Glutamatergic neuron (in vitro differentiated cells): ENCODE measurements at regions not wholly inside any gene's neighbourhood (a gene's known extent, or its start where the extent isn't known, plus 50 kb on each side); places are given as distances from the start of the nearest gene placed in this dataset.

Experiments used
- DNase-seq: peaks from one replicate; pipeline ENCODE4 v3.0.0; 2022
- H3K27ac Mint-ChIP-seq: one replicate; pipeline ENCODE4 v1.8.0; 2020; ENCODE audit warnings: mild to moderate bottlenecking, mixed read lengths, inconsistent platforms; ENCODE audit not compliant: unreplicated experiment
- H3K27me3 Mint-ChIP-seq: one replicate; pipeline ENCODE4 v1.8.0; 2020; ENCODE audit warnings: mild to moderate bottlenecking, moderate library complexity, mixed read lengths, inconsistent platforms; ENCODE audit not compliant: unreplicated experiment
- H3K36me3 Mint-ChIP-seq: one replicate; pipeline ENCODE4 v1.8.0; 2020; ENCODE audit warnings: mild to moderate bottlenecking, mixed read lengths, inconsistent platforms; ENCODE audit not compliant: unreplicated experiment
- H3K4me1 Mint-ChIP-seq: one replicate; pipeline ENCODE4 v1.8.0; 2020; ENCODE audit warnings: mild to moderate bottlenecking, low read depth, mixed read lengths, inconsistent platforms; ENCODE audit not compliant: unreplicated experiment
- H3K4me3 Mint-ChIP-seq: one replicate; pipeline ENCODE4 v1.8.0; 2020; ENCODE audit warnings: mild to moderate bottlenecking, mixed read lengths, inconsistent platforms; ENCODE audit not compliant: unreplicated experiment
- H3K9me3 Mint-ChIP-seq: one replicate; pipeline ENCODE4 v1.8.0; 2020; ENCODE audit warnings: mild to moderate bottlenecking, moderate library complexity, mixed read lengths, inconsistent platforms; ENCODE audit not compliant: unreplicated experiment
- CTCF ChIP-seq: fragments of 200-600 bp; sonication (generic); IDR thresholded peaks from one replicate; pipeline ENCODE4 v1.5.0; 2021; ENCODE audit not compliant: partially characterized antibody, unreplicated experiment

- no peak overlapping the region for H3K27ac Mint-ChIP-seq
- no peak for TF ChIP-seq CTCF
These were observed 922.9 kb downstream of the SI start for GRCh38 chr3:164155400-164155799.

DNA sequence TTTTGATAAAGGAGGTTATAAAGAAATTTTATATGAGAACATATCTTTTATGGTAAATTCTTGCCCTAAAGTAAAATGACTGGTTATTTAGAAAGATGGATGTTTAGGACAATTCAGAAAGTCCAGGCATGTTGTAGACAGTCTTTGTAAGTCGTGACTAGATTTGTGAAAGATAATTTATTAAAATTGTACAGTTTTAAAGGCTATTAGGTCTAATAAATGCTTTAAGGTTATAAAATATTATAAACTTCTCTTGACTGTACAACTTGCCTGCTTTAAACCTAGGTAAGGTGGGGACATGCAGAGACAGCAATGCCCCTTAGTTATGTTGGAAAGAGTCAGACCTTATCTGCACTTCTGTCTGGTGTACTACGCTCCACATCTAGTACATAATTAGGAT, 933.5 kb downstream of the SI start:
- Mint-ChIP-seq H3K9me3 (peaks cover 1% of the 10 kb centered on the region), H3K27me3 (no peaks in the 10 kb centered on the region), H3K36me3 (peaks cover 11% of the 10 kb centered on the region), H3K4me1 (no peaks in the 10 kb centered on the region), H3K27ac (no peak overlapping the region), H3K4me3 (no peak overlapping the region)
- no peak for DNase-seq
- TF ChIP-seq CTCF: no peak

More at GRCh38 chr3:164155400-164155799, 922.9 kb downstream of the SI start:
- Mint-ChIP-seq H3K27me3 (no peaks in the 10 kb centered on the region), H3K36me3 (no peaks in the 10 kb centered on the region), H3K9me3 (no peaks in the 10 kb centered on the region), H3K4me3 (no peak overlapping the region), H3K4me1 (peaks cover 2% of the 10 kb centered on the region)
- no peak for DNase-seq

GRCh38 chr3:164132878-164133277, 945.4 kb downstream of the SI start:
- peaks cover 2% of the 10 kb centered on the region for H3K9me3 Mint-ChIP-seq
- H3K27ac Mint-ChIP-seq: no peak overlapping the region
- no peaks in the 10 kb centered on the region for H3K36me3 Mint-ChIP-seq
- H3K4me1 Mint-ChIP-seq: no peaks in the 10 kb centered on the region
- no peak for TF ChIP-seq CTCF
- H3K4me3 Mint-ChIP-seq: no peak overlapping the region
- no peak for DNase-seq
- no peaks in the 10 kb centered on the region for H3K27me3 Mint-ChIP-seq

DNA sequence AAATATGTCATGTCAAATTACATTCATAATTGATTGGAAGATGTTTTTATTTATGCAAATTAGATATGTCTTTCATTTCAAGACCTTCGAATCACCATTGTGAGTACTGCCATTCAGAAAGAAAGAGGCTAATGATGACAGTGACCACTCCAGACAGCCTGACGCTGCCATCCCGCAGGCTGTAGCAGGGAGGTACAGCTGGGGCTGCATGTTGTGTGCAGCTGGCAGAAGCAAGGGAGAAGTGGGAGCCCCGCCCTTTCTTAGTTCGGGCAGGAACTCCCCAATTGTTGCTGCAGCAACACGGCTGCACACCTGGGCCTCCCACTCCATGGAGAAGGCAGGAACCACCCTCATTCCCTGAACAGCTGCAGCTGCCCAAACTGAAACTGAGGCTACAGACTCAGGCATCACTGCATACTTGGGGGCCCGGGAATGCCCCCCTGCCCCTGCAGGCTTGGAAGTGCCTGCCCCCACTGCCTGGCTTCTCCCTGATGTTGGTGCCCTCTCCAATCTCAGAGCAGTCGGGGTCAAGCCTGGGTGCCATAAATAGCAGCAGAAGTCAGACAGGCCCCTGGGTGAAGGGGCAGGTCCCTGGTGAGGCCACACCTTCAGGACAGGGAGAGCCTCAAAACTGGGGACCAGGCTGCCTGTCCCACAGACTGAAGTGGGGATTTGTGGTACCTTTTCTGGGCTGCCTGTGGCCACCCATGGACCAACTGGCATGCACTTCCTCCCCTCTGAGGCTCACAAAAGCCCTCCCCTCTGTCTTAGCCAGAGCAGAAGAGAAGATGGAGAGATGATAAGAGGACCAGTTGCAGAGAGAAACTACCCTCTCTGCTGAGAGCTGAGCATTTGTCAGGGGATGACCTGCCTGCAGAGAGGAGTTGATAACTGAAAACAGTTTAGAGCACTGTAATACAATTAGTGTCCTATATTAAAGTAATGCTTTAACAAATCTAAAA, 964.6 kb downstream of the SI start:
- H3K27ac Mint-ChIP-seq: no peak overlapping the region
- H3K9me3 Mint-ChIP-seq: no peaks in the 10 kb centered on the region
- DNase-seq: no peak
- H3K36me3 Mint-ChIP-seq: peaks cover 6% of the 10 kb centered on the region
- no peaks in the 10 kb centered on the region for H3K4me1 Mint-ChIP-seq
- TF ChIP-seq CTCF: no peak
- no peaks in the 10 kb centered on the region for H3K27me3 Mint-ChIP-seq
- no peak overlapping the region for H3K4me3 Mint-ChIP-seq

DNA sequence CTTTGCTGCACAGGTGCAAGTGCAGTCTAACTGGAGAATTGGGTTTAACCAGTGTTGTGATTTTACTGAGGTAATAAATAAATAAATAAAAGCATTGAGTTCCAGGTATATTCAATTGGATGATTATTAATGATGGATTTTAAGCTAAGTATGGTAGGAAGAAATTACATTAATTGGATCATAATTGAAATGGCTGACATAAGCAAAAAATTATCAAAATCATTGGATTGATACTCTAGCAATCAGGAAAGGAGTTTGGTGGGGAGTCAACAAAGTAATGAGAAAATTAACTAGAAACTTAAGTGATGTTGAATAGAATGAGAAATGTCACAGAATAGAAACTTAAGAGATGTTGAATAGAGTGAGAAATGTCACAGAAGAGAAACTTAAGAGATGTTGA, 981.9 kb downstream of the SI start:
- Mint-ChIP-seq H3K36me3 (no peaks in the 10 kb centered on the region), H3K4me1 (no peaks in the 10 kb centered on the region), H3K9me3 (no peaks in the 10 kb centered on the region), H3K27me3 (peaks cover 2% of the 10 kb centered on the region), H3K4me3 (no peak overlapping the region), H3K27ac (no peak overlapping the region)
- TF ChIP-seq CTCF: no peak
- DNase-seq: no peak
